HG03378 (cell line): ENCODE measurements at regions not wholly inside any gene's neighbourhood (a gene's known extent, or its start where the extent isn't known, plus 50 kb on each side); places are given as distances from the start of the nearest gene placed in this dataset.
"Not testable (repeated sequence)": the region's sequence is repeated elsewhere in the genome, so short reads cannot be mapped to it uniquely, and the experiment has no call there.

Source experiments
- ATAC-seq: cut with Tn5 transposase; IDR thresholded peaks from one replicate; pipeline ENCODE4 v1.9.1; 2021; ENCODE audit warnings: mild to moderate bottlenecking, moderate library complexity; ENCODE audit not compliant: unreplicated experiment

DNA sequence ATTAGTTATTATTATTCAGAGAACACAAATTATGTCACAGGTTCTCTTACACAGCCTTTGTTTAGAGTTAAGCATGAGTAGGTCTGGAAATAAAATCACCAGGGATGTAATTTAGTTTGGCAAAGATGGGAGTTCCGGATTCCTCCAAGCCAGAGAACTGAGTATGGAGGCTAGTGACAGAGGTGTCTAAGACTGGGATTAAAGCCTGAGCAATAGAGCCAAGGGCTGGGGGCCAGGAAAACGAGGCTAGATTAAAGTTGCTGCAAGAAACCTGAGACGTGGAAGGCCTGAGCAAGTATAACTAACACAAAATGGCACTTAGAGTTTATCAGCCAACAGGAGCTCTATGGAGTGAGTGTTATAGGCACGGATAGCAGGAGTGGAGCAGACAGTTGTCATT lies 381.6 kb downstream of the SRGAP2C start:
- ATAC-seq, result no peak

DNA sequence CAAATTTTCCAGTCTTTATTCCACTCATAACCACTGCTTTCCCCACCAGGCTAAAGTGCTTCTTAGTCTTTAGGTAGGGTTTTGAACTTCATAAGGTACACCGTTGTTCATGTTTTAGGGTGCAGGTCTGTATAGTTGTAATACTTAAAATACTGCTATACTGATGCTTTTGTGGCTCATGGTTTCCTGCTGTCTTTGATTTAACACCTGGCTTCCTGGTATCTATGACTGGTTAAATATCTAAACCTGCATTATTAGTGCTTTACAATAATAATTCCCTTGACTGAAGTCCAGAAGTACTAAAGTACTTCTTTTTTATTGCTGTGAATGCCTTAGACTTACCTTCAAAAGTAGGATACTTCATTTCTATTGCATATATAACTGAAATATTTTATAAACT lies 384.7 kb downstream of the SRGAP2C start:
- no peak for ATAC-seq

DNA sequence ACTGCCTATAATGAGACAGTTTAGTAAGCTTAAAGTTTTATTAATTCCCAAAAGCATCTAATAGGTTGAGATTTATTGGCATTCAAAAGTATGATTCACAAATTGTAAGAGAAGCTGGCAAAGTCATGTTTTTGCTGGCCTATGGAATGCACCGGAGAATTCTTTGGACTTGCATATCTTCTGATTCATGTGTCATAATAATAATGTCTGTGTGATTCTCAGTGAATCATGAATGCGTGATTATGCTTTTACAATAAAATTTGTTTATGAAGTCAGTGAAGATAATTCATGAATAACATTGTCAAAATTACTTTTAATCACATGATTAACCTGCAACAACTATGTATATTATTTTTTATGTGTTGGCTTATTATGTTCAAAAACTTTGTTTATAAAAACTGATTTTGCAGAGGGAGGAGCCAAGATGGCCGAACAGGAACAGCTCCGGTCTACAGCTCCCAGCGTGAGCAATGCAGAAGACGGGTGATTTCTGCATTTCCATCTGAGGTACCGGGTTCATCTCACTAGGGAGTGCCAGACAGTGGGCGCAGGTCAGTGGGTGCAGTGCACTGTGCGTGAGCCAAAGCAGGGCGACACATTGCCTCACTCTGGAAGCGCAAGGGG lies 389.2 kb downstream of the SRGAP2C start:
- ATAC-seq, result not testable (repeated sequence)

GRCh38 chr1:121574505-121574899 lies 389.7 kb downstream of the SRGAP2C start:
- not testable (repeated sequence) for ATAC-seq

DNA sequence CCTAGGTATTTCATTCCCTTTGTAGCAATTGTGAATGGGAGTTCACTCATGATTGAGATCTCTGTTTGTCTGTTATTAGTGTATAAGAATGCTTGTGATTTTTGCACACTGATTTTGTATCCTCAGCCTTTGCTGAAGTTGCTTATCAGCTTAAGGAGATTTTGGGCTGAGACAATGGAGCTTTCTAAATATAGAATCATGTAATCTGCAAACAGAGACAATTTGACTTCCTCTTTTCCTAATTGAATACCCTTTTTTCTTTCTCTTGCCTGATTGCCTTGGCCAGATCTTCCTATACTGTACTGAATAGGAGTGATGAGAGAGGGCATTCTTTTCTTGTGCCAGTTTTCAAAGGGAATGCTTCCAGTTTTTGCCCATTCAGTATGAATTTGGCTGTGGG lies 398.1 kb downstream of the SRGAP2C start:
- not testable (repeated sequence) for ATAC-seq

- ATAC-seq, result no peak
Observed at GRCh38 chr1:121586369-121587229, 401.8 kb downstream of the SRGAP2C start.

DNA sequence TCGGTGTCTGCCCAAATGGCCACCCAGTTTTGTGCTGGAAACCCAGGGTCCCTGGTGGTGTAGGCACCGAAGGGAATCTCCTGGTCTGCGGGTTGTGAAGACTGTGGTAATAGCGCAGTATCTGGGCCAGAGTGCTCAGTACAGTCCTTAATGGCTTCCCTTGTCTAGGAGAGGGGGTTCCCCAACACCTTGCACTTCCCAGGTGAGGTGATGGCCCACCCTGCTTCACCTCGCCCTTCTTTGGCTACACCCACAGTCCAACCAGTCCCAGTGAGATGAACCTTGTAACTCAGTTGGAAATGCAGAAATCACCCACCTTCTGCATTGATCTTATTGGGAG lies 402.4 kb downstream of the SRGAP2C start:
- ATAC-seq, result no peak

GRCh38 chr1:121587777-121588176 lies 403.0 kb downstream of the SRGAP2C start:
- ATAC-seq, result no peak

DNA sequence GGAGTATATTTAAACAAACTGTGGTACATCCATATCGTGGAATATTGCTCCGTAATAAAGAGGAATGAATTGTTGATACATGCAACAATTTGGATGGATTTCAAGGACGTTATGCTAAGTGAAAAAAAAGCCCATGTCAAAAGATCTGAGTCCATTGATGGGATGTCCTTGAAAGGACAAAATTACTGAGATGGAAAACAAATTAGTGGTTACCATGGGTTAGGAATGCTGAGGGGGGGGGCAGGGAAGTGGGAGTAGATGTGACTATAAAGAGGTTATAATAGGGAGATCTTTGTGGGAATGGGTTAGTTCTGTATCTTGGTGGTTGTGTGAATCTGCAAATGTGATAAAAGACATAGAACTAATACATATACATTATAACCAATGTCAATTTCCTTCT lies 409.3 kb downstream of the SRGAP2C start:
- no peak for ATAC-seq

DNA sequence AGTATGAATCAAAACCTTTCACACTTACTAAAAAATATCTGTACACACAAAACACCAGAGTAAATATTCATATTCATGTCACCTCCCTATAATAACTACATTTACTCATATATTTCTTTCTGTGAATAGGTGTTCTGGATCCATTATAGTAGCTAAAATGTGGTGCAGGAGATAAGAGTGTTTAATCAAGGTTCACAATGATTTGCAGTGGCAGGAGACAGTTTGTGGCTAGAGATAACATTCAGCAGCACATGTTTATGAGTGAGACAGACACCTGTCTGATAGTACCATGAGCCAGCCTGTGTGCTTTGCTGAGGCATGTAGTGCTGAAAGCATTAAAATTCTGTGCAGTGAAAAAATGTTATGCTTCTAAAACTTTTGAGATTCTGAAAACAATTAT lies 410.3 kb downstream of the SRGAP2C start:
- no peak for ATAC-seq

DNA sequence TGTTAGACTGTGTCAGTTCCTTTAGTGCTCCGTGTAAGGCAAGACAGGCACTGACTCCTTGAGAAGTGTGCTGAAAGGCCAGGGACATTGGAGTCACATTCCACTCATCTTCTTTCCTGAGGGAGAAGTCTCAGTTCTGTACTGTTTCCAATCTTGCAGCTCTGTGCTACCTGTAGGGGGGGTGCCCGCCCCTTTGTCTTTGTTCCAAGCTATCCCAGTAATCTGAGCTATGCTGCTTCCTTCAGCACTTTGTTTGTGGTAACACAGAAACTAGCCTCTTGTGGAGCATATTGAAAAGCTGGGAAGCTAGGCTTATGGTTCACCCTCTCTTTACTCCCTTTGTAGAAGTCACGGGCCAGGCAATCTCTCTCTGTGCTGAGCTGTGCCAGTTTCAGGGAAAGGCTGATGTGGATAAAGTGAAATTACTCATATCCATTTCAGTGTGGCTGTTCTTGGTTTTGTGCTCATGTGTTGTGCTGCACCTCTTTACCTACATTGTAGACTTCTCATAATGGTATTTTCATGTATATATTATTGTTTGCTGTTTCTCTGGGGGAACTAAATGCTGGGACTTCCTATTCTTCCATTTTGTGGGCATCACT lies 420.2 kb downstream of the SRGAP2C start:
- ATAC-seq, result not testable (repeated sequence)

DNA sequence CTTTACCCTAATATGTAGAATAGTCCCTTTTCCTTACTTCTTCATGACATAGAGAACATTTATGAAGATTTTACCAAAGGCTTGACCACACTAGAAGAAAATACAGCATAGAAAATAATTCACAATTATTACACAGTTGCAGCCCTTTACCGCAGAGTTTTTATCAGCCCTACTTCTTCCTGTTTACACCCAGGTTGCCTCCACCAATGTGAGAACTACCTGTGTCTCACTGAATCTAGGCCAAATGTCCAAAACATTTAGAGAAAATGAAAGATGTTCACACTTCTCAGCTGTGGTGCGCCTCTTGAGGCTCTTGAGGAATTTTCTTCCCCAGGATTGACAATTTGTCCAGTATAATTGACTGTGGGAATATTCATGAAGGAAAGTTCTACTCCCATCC lies 422.7 kb downstream of the SRGAP2C start:
- ATAC-seq, result not testable (repeated sequence)
